Immature natural killer cell (primary cell): ENCODE measurements at regions not wholly inside any gene's neighbourhood (a gene's known extent, or its start where the extent isn't known, plus 50 kb on each side); places are given as distances from the start of the nearest gene placed in this dataset.

Source experiments
- DNase-seq, 3 donors: peaks; one replicate each; pipeline ENCODE4 v3.0.0; 2022; ENCODE audit warnings: mixed read lengths in 1 of 3
- H3K27ac Mint-ChIP-seq, 6 donors: one replicate each; pipeline ENCODE4 v1.8.0; 2020; ENCODE audit warnings: mixed read lengths in 6 of 6, mild to moderate bottlenecking in 5 of 6, inconsistent platforms in 4 of 6, moderate library complexity in 3 of 6
- H3K27me3 Mint-ChIP-seq, 3 donors: one replicate each; pipeline ENCODE4 v1.8.0; 2020 to 2021; ENCODE audit warnings: low read depth in 3 of 3, mild to moderate bottlenecking in 3 of 3, mixed read lengths in 3 of 3, moderate library complexity in 3 of 3, inconsistent platforms in 1 of 3
- H3K36me3 Mint-ChIP-seq, 3 donors: one replicate each; pipeline ENCODE4 v1.8.0; 2020; ENCODE audit warnings: mixed read lengths in 3 of 3, inconsistent platforms in 2 of 3, mild to moderate bottlenecking in 2 of 3
- H3K4me1 Mint-ChIP-seq, 2 donors: one replicate each; pipeline ENCODE4 v1.8.0; 2020; ENCODE audit warnings: inconsistent platforms in 2 of 2, mild to moderate bottlenecking in 2 of 2, mixed read lengths in 2 of 2, moderate library complexity in 1 of 2
- H3K4me3 Mint-ChIP-seq, 5 donors: one replicate each; pipeline ENCODE4 v1.8.0; 2020; ENCODE audit warnings: mild to moderate bottlenecking in 5 of 5, mixed read lengths in 5 of 5, inconsistent platforms in 3 of 5, moderate library complexity in 3 of 5
- H3K9me3 Mint-ChIP-seq, 6 donors: one replicate each; pipeline ENCODE4 v1.8.0; 2020; ENCODE audit warnings: mild to moderate bottlenecking in 6 of 6, mixed read lengths in 6 of 6, inconsistent platforms in 4 of 6, moderate library complexity in 3 of 6

- H3K9me3 Mint-ChIP-seq, result peaks cover 12 to 47% (median 29%) of the 10 kb centered on the region in 6 donors
- no peaks in the 10 kb centered on the region for H3K27me3 Mint-ChIP-seq
- no peak overlapping the region for H3K27ac Mint-ChIP-seq
- no peak overlapping the region for H3K4me3 Mint-ChIP-seq
- no peaks in the 10 kb centered on the region for H3K36me3 Mint-ChIP-seq
- H3K4me1 Mint-ChIP-seq, result no peaks in the 10 kb centered on the region
- DNase-seq, result no peak
These were observed 60.1 kb upstream of the ASXL3 start for GRCh38 chr18:33517950-33518349.

GRCh38 chr18:33513027-33513426, 65.0 kb upstream of the ASXL3 start:
- no peak overlapping the region for H3K4me3 Mint-ChIP-seq
- H3K4me1 Mint-ChIP-seq, result no peaks in the 10 kb centered on the region
- H3K9me3 Mint-ChIP-seq, result peaks cover 19 to 60% (median 38%) of the 10 kb centered on the region in 6 donors
- H3K36me3 Mint-ChIP-seq, result peaks cover 0 to 3% (median 0%) of the 10 kb centered on the region in 3 donors
- no peak for DNase-seq
- no peak overlapping the region for H3K27ac Mint-ChIP-seq
- no peaks in the 10 kb centered on the region for H3K27me3 Mint-ChIP-seq

GRCh38 chr18:33507019-33507418, 66.5 kb upstream of the CCDC178 start:
- peaks cover 0 to 3% (median 0%) of the 10 kb centered on the region in 3 donors for H3K36me3 Mint-ChIP-seq
- peaks cover 0 to 4% (median 0%) of the 10 kb centered on the region in 3 donors for H3K27me3 Mint-ChIP-seq
- no peak for DNase-seq
- H3K27ac Mint-ChIP-seq, result no peak overlapping the region
- H3K4me3 Mint-ChIP-seq, result no peak overlapping the region
- H3K9me3 Mint-ChIP-seq, result peaks cover 23 to 46% (median 25%) of the 10 kb centered on the region in 6 donors
- no peaks in the 10 kb centered on the region for H3K4me1 Mint-ChIP-seq

GRCh38 chr18:33505798-33506197, 65.3 kb upstream of the CCDC178 start:
- H3K27me3 Mint-ChIP-seq, result peaks cover 0 to 4% (median 0%) of the 10 kb centered on the region in 3 donors
- no peak overlapping the region for H3K27ac Mint-ChIP-seq
- H3K9me3 Mint-ChIP-seq, result peaks cover 12 to 39% (median 21%) of the 10 kb centered on the region in 6 donors
- no peaks in the 10 kb centered on the region for H3K4me1 Mint-ChIP-seq
- no peaks in the 10 kb centered on the region for H3K36me3 Mint-ChIP-seq
- H3K4me3 Mint-ChIP-seq, result no peak overlapping the region
- DNase-seq, result no peak

- no peak for DNase-seq
- Mint-ChIP-seq H3K4me3 (no peak overlapping the region), H3K27me3 (peaks cover 0 to 4% (median 0%) of the 10 kb centered on the region in 3 donors), H3K27ac (no peak overlapping the region), H3K36me3 (no peaks in the 10 kb centered on the region), H3K4me1 (no peaks in the 10 kb centered on the region), H3K9me3 (peaks cover 12 to 42% (median 22%) of the 10 kb centered on the region in 6 donors)
These were observed 64.8 kb upstream of the CCDC178 start for GRCh38 chr18:33505297-33505696.

GRCh38 chr18:33495278-33495677, 54.8 kb upstream of the CCDC178 start:
- H3K27ac Mint-ChIP-seq, result no peak overlapping the region
- H3K9me3 Mint-ChIP-seq, result peaks cover 6 to 19% (median 13%) of the 10 kb centered on the region in 6 donors
- H3K4me3 Mint-ChIP-seq, result no peak overlapping the region
- DNase-seq, result no peak
- no peaks in the 10 kb centered on the region for H3K4me1 Mint-ChIP-seq
- H3K27me3 Mint-ChIP-seq, result peaks cover 0 to 2% (median 0%) of the 10 kb centered on the region in 3 donors
- H3K36me3 Mint-ChIP-seq, result no peaks in the 10 kb centered on the region
